ENCODE measurements at regions not wholly inside any gene's neighbourhood (a gene's known extent, or its start where the extent isn't known, plus 50 kb on each side); places are given as distances from the start of the nearest gene placed in this dataset.

- Histone ChIP-seq H3K36me3 (ENCODE audit: control insufficient read depth in 2 of 3, insufficient read depth in 3 of 3, low read length in 3 of 3) (no peaks in the 10 kb centered on the region), H3K4me3 (ENCODE audit: low read length in 3 of 3) (no peak overlapping the region), H3K9ac (ENCODE audit: low read length in 3 of 3) (no peak overlapping the region), H3K4me1 (ENCODE audit: control insufficient read depth in 2 of 3, insufficient read depth in 2 of 3, low read depth in 1 of 3, low read length in 3 of 3) (no peaks in the 10 kb centered on the region), H3K27me3 (ENCODE audit: control insufficient read depth, insufficient read depth, low read length) (no peaks in the 10 kb centered on the region), H3K27ac (ENCODE audit: low read depth in 2 of 2, low read length in 2 of 2) (no peak overlapping the region), H3K9me3 (ENCODE audit: control insufficient read depth in 2 of 3, insufficient read depth in 1 of 3, low read length in 3 of 3) (no peaks in the 10 kb centered on the region)
- no peak for FAIRE-seq
- DNase-seq, result no peak
- TF ChIP-seq CTCF (IDR thresholded peaks at IDR 0.05; ENCODE audit: borderline replicate concordance, extremely low read depth, insufficient read depth), result no peak
- intact Hi-C loops (cut with DNase I), result no loop called here
These were observed 857.8 kb downstream of the TUSC7 start for GRCh38 chr3:117567382-117567781.

GRCh38 chr3:117567906-117568305 lies 858.3 kb downstream of the TUSC7 start:
- Histone ChIP-seq H3K4me1 (ENCODE audit: control insufficient read depth in 2 of 3, insufficient read depth in 2 of 3, low read depth in 1 of 3, low read length in 3 of 3) (no peaks in the 10 kb centered on the region), H3K36me3 (ENCODE audit: control insufficient read depth in 2 of 3, insufficient read depth in 3 of 3, low read length in 3 of 3) (no peaks in the 10 kb centered on the region), H3K9me3 (ENCODE audit: control insufficient read depth in 2 of 3, insufficient read depth in 1 of 3, low read length in 3 of 3) (no peaks in the 10 kb centered on the region), H3K27ac (ENCODE audit: low read depth in 2 of 2, low read length in 2 of 2) (no peak overlapping the region), H3K27me3 (ENCODE audit: control insufficient read depth, insufficient read depth, low read length) (no peaks in the 10 kb centered on the region), H3K9ac (ENCODE audit: low read length in 3 of 3) (no peak overlapping the region), H3K4me3 (ENCODE audit: low read length in 3 of 3) (no peak overlapping the region)
- intact Hi-C loops (cut with DNase I), result no loop called here
- no peak for TF ChIP-seq CTCF (IDR thresholded peaks at IDR 0.05; ENCODE audit: borderline replicate concordance, extremely low read depth, insufficient read depth)
- FAIRE-seq (no peak), DNase-seq (no peak)

GRCh38 chr3:117572786-117573185 lies 863.2 kb downstream of the TUSC7 start:
- H3K4me1 ChIP-seq (ENCODE audit: control insufficient read depth in 2 of 3, insufficient read depth in 2 of 3, low read depth in 1 of 3, low read length in 3 of 3), result no peaks in the 10 kb centered on the region
- no peak overlapping the region for H3K4me3 ChIP-seq (ENCODE audit: low read length in 3 of 3)
- DNase-seq (no peak), FAIRE-seq (no peak)
- intact Hi-C loops (cut with DNase I), result no loop called here
- no peaks in the 10 kb centered on the region for H3K27me3 ChIP-seq (ENCODE audit: control insufficient read depth, insufficient read depth, low read length)
- no peaks in the 10 kb centered on the region for H3K36me3 ChIP-seq (ENCODE audit: control insufficient read depth in 2 of 3, insufficient read depth in 3 of 3, low read length in 3 of 3)
- no peak overlapping the region for H3K27ac ChIP-seq (ENCODE audit: low read depth in 2 of 2, low read length in 2 of 2)
- no peaks in the 10 kb centered on the region for H3K9me3 ChIP-seq (ENCODE audit: control insufficient read depth in 2 of 3, insufficient read depth in 1 of 3, low read length in 3 of 3)
- TF ChIP-seq CTCF (IDR thresholded peaks at IDR 0.05; ENCODE audit: borderline replicate concordance, extremely low read depth, insufficient read depth), result no peak
- H3K9ac ChIP-seq (ENCODE audit: low read length in 3 of 3), result no peak overlapping the region

GRCh38 chr3:117580806-117581205 lies 871.2 kb downstream of the TUSC7 start:
- intact Hi-C loops (cut with DNase I), result no loop called here

More at GRCh38 chr3:117580806-117581205, 871.2 kb downstream of the TUSC7 start:
- FAIRE-seq (no peak), DNase-seq (no peak)
- no peak overlapping the region for H3K4me3 ChIP-seq (ENCODE audit: low read length in 3 of 3)
- no peak overlapping the region for H3K27ac ChIP-seq (ENCODE audit: low read depth in 2 of 2, low read length in 2 of 2)
- no peaks in the 10 kb centered on the region for H3K4me1 ChIP-seq (ENCODE audit: control insufficient read depth in 2 of 3, insufficient read depth in 2 of 3, low read depth in 1 of 3, low read length in 3 of 3)
- no peak overlapping the region for H3K9ac ChIP-seq (ENCODE audit: low read length in 3 of 3)
- no peaks in the 10 kb centered on the region for H3K36me3 ChIP-seq (ENCODE audit: control insufficient read depth in 2 of 3, insufficient read depth in 3 of 3, low read length in 3 of 3)
- H3K27me3 ChIP-seq (ENCODE audit: control insufficient read depth, insufficient read depth, low read length), result no peaks in the 10 kb centered on the region
- no peaks in the 10 kb centered on the region for H3K9me3 ChIP-seq (ENCODE audit: control insufficient read depth in 2 of 3, insufficient read depth in 1 of 3, low read length in 3 of 3)
- no peak for TF ChIP-seq CTCF (IDR thresholded peaks at IDR 0.05; ENCODE audit: borderline replicate concordance, extremely low read depth, insufficient read depth)

Measured in kidney (tissue), 13 donors.